HG03025 (cell line): ENCODE measurements at regions not wholly inside any gene's neighbourhood (a gene's known extent, or its start where the extent isn't known, plus 50 kb on each side); places are given as distances from the start of the nearest gene placed in this dataset.

Experiments used
- ATAC-seq: cut with Tn5 transposase; IDR thresholded peaks from one replicate; pipeline ENCODE4 v1.9.1; 2021; ENCODE audit warnings: mild to moderate bottlenecking, moderate library complexity; ENCODE audit not compliant: unreplicated experiment, low FRiP score

DNA sequence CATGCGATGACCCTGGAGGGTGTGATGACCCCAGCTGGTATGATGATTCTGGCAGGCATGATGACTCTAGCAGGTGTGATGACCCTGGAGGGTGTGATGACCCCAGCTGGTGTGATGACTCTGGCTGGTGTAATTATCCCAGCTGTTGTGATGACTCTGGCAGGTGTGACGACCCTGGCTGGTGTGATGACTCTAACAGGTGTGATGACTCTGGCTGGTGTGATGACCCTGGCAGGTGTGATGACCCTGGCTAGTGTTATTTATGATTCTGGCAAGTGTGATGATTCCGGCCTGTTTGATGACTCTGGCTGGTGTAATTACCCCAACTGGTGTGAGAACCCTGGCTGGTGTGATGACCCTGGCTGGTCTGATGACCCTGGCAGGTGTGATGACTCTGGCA lies 427.2 kb downstream of the QKI start:
- ATAC-seq, result no peak

DNA sequence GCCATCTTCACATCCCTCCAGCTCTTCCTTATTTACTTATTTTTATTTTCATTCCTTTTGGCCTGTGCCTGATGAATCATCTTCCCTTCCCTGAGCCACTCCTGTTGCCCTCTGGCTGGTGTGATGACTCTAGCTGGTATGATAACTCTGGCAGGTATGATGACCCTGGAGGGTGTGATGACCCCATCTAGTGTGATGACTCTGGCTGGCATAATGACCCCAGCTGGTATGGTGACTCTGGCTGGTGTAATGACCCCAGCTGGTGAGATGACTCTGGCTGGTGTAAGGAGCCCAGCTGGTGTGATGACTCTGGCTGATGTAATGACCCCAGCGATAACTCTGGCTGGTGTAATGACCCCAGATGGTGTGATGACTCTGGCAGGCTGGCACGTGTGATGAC lies 426.8 kb downstream of the QKI start:
- ATAC-seq, result no peak

DNA sequence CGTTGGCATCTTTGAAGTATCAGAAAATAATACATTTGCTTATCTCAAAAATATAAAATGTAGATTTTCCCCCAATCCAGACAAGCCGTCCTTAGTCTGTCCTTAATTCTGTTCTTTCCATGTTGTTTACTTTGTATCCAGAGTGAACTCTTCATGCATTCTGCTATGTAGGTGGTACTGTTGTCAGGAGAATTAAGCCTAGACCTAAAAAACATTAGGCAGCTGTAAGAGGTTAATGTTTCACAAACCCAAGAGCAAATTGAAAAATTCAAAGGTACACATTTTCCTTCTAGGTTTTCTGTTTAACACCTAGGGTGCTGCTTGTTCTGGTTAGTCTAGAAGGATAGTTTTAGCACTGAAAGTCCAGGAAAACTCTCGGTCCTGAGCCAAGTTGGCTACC lies 426.4 kb downstream of the QKI start:
- no peak for ATAC-seq

DNA sequence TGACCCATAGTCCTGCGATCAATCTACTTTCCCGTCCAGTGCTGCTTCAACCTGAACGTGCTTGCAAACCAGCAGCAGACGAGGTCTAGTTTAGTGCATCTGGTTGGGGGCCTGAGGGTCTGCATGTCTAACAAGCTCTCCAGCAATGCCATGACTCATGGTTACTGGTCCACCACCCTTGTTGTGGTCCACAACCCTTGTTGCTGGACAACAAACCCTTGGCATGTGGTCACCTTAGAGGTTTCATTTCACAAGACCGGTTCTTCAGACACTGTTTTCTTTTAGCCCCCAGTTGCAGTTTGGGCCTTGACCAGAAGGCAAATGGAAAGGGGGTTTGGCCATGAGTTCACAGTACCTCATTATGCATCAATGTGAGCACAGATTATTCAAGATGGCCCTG lies 424.8 kb downstream of the QKI start:
- ATAC-seq, result no peak

DNA sequence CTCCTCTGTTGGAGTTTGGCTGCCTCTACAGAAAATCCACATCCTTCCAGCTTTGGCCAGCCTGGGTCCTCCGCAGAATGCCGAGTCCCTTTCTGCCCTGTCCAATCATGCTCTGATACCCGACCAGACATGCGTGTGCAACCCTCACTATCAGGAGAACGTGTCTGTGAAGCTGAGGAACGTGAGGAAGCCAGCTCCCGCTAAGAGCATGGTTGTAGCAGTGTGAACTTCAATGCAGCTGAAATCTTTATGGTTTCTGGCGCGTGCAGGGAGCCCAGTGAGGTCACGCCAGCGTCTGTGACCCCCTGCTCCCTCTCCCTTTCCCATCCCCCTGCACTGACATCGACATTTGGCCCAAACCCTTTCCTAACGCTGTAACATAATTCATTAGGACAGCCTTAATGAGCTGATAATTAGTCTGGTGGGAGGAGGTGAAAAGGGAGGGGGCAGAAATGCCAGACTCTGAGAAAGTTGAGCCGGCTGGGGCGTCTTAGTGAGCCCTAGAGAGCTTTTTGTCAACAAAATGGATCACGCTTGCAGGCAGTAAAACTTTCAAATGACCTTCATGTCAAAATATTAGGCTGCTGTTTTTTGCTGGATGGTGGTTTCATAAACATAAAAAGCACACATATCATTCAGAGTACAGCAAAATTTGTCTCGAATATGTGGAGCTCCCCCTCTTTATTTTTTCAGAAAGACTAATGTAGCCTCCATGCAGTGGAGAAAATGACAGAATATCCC lies 423.3 kb downstream of the QKI start:
- ATAC-seq, result no peak

DNA sequence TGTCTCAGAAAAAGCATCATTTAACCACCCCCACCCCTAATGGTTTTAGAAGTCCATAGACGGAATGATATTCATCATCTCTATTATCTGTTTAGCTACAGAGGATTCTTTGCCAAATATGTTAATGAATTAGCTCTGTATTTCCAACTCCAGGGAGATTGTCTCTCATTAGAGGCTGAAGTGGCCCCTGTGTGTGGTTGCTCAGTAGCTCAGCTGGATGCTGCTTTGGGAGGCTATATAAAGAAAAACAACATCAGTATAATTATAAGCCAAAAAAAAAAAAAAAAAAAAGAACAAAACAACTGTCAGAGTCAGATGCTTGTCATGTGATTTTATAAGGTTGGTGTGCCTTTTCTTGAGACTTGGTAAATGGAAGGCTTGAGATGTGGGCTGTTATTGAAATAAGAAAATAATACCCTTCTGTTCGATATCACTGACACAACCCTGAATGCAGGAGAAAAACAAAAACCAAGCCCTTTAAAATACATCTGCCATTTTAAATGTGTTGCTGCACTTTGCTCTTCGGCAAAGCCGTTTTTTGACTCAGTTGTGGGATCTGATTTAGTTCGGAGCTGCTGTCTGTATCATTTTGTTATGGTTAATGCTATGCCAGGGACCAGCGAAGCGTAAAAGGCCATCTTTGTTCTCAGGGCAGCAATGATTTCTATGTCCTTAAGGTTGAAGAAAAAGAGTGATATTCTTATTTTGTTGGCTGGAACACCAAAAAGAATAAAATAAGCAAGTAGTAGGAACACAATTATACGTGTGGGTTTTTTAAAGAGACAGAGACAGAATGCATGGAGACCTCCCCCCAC lies 422.6 kb downstream of the QKI start:
- no peak for ATAC-seq

DNA sequence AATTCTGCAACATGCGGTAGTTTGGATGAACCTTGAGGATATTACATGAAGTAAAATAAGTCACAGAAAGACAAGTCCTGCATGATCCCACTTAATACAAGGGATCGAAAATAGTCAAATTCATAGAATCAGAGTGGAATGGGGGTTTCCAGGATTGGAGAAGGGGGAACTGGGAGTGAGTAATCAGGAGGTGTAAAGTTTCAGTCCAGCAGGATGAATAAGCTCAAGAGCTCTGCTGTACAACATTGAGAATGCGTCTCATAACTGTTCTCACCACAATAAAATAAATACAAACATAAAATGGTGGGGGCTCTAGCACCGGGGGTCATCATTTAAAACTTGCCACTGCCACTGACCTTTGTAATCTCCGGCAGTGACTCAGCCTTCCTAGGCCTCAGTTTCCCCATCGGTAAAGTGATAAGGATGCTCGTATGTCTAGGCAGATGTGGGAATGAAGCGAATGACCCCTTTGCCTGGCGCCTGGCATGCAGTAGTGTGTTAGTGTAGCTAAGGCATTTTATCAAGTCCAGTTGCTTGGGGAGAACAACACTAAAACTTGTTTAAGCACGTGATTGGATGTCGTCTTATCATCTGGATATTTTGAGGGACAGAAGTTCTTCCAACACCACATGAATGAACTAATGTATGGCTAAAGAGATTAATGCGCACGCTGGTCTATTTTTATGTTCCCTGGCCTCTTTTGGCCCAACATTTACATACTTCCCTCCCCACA lies 421.1 kb downstream of the QKI start:
- no peak for ATAC-seq

DNA sequence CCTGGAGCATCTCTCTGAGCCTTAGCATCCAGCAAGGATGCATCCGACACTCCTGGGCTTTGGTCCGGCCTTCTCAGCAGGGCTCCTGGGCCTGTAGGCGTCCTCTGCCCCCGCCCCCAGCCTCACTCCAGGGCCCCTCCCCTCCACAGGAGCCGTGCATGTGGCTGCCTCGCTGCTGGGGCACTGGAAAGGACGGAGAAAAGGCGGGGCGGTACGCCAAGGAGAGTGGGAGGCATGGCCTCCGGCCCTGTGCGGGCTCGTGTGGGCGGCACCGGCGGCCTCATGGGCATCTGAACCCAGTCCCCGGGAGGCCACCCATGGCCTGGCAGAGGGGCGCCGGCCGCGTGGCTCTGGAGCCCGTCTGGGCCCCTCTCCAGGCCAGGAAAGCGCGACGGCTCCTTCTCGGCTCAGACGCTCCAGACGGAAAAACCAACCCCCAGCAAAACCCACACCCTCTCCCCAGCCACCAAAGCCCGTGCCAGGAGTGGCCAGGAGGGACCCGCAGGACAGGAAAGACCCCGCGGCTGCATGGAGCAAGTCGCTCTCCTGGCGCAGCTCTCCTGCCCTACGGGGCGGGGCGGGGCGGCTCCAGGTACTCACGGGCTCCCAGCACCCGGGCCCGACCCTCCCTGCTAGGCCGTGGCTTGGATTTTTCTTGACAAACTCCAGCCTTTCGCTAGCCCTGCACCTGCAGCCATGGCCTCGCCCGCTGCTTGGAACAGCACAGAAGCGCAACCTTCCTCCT lies 419.9 kb downstream of the QKI start:
- no peak for ATAC-seq

DNA sequence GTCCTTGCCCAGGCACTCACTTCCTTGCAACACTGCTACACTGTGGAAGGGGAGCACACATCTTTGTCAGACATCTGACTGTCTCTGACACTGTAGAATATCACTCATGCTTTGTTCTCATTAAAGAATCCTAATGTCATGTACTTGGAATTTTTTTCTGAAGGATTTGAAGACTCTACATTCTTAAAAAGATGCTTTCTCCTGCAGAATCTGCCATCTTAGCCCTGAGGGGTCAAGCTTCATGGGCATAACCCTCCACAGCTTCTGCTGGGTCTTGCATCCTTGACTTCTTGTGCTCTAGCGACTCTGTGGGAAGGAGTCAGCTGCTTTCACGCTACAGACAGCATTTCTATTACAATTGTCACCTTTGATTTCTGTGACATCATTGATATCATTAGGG lies 417.2 kb downstream of the QKI start:
- no peak for ATAC-seq

DNA sequence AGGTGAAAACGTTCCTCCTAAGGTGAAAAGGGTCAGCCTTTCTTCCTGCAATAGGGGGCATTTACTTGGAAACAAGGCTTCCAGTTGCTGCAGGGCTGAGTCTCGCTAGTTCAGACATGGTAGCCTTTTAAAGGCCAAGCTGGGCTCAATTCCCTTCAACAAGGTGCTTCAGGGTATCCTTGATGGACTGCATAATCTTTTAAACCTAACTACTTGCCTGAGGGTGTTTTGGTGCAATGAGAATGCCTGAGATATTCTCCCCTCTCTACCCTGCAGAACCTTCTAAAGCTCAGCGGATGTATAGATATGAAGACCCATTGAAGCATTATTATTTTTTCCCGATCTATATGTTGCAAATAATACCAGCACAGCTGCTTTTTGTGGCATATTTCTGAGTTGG lies 416.1 kb downstream of the QKI start:
- ATAC-seq, result no peak

DNA sequence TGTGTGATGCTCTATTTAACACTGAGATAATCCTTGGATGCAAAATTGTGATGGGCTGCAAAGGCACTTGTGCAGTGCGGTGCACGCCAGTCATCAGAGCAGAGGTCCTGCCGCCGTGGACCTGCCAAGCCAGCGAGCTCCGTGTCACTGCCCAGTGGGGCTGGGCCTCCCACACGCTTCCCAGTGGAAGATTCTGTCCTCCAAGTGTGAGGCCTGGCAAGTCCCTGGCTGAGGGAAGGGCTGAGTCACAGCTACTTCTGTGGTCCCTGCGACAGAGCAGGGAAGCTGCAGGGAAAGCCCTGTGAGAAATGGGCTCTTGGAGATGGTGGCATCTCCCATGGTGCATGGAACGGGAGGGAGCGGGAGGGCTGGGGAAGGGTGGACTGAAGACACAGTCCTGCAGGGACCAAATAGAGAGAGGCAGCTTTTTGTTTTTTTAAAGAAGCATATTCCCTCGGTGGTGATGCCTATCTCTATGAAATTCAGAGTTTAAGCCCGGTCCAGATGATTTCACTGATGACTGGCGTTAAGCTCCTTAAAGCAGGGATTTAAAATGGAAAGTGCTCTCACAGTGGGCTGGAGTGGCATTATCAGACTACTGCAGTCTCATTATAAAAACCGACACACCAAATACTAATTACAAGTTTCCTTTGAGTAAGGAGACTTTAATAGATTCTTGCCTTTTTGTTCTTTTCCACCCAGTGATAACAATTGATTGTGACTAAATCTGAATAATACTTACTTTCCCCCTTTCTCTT lies 413.7 kb downstream of the QKI start:
- no peak for ATAC-seq

DNA sequence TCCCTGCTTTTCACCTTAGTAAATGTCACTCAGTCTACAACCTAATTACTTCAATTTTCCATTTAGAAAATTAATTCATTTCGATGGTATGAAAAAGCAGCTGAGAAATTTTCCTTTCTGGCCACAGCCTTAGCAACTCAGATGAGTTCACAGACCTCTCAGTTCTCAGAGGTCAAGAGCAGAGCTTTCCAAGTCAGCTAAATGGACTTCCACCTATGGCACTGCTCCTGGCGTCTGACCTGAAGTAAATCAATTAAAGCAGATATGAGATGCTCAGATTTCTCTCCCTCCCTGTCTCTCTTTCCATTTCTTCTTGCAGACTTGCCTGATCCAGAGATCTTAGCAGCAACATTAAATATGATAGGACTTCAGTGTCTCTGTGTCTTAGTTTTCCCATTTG lies 412.6 kb downstream of the QKI start:
- ATAC-seq, result no peak

DNA sequence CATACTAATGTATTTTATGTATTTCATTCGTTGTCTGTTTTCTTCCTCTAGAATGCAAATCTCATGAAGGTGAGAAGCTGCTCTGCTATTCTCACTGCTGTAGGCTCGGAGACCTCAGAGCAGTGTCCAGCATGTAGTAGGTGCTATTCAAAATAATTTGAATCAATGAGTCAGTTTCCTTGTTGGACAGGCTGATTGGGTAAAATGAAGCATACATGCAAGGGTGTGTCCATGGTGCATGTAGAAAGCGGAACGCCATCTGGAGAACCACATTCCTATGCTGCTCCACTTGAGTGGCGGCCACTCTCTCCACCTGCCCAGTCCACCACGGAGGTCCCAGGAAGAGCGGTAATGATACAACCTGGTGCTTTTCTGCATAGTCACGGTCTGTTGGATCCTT lies 412.1 kb downstream of the QKI start:
- ATAC-seq, result no peak

DNA sequence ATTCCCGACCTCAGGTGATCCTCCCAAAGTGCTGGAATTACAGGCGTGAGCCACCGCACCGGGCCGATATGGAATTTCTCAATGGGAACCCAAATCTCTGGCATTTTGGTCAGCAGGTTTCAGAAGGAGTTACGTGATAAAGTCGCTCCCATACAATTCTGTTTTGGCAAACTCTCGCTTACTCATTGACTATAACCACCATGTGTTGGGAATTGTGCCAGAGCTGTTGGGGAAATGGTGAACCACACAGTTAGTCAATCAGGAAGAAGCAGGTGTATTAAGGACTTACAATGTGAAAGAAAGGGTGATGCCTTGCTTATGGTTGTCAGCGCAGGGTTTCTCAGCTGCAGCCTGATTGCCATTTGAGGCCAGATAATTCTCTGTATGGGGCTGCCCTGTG lies 410.5 kb downstream of the QKI start:
- ATAC-seq, result no peak

DNA sequence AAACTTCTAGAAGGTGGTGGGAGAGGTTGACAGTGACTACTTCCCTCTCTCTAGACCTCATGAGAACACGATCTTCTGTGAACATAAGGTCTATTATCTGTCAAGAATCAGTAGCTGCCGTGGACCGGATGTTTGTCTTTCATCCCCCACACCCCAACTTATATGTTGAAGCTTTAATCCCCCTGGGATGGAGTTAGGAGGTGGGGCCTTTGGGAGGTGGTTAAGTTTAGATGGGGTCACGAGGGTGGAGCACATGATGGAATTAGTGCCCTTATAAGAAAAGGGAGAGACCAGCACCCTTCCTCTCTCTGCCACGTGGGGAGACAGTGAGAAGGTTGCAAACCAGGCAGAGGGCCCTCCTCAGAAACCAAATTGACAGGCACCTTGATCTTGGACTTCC lies 409.1 kb downstream of the QKI start:
- ATAC-seq, result no peak

DNA sequence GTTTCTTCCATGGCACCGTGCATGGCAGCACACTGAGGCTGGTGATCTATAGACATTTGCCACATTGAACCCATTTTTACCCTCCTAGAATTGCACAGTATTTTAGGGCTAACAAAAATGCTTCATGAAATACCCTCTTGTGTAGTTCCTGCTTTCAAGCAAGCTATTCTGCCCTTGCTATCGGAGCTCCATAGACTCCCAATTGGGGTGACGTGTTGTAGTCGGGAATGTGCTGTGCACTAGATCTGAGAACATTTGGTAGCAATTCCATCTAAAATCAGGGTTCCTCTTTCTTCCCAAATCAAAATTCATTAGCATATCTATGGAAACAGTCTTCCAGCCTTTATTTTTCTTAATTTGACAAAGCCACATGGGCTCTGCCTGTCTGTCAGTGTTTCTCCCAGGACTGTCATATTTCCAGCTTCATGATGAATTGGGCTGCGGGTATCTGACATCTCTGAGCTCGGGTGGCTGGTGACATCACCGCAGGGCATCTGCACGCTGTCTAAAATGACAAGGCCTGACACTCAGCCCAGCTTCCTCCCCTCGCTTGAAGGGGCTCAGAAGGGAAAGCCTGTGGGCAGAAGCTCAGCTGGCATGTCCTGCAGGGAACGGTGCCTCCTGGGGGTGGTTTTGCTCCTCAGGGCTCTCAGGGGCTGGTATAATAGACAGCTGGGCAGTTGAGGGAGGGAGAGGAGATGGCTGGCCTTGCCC lies 406.4 kb downstream of the QKI start:
- ATAC-seq, result no peak

DNA sequence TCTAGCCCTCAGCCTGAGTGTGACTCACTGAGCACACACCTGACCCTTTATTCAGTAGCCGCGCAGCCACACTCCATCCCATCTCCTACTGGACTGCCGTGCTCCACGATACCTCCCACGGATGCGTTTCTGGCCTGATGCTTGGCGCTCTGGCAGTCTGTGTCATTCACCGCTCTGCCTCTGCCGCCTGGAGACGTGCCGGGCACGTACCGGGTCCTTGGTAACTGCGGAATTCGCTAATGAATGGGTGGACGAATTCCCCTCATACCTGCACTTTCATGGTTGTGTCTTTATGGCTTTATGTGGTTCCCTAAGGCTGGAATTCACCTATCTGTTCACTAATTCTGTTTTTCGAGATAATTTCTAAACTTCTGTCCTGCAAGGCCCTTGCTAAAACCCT lies 405.7 kb downstream of the QKI start:
- ATAC-seq, result no peak

DNA sequence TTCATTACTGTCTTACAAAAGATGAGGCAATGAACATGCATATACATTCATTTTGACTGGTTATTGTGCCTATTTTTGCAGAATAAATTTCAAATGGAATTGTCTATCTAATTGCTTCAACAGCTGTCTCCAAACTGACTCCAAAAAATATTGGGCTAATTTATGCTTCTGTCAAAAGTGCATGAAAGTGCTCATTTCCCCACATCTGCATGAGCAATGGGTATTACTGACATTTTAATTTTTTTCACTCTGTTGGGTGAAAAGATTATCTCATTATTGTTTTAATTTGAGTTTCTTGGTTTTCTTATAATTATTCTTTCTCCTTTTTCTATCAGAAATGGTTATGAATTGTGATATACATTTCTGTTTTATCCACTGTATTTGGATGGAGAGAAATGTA lies 404.2 kb downstream of the QKI start:
- ATAC-seq, result no peak

DNA sequence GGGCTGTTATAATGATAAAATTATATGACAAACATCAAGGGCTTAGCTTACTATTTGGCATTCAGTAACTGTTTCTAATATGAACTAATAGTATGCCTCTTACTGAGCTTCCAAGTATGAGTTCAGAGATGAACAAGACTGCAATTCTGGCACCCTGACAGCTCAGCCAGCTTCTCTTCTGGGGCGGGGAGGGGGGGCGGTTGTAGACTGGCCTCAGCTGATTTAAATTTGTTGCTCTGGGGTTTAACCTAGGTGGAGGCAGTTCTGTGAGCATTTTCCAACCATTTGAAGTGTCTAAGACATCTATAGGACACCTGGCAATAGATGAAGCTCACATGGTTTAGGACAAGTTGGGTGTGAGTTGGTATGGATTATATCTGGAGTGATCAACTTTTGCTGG lies 401.9 kb downstream of the QKI start:
- ATAC-seq, result no peak

DNA sequence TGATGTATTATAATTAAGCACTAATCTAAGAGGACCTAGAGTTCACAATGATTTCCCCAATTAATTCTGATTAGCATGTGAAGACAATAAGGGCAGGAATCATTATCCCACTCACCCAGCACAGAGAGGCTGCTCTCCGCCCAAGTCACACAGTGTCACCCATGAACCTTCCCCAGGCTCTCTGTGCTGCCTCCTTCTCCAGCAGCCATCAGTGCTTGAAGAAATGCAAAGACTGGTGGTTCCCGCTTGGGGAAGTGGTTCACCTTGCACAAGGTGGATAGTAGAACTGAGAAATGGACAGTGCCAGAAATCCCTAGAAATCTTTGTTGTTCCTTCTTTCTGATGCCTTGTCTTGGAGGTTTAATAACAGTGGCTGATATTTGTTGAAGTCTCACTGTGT lies 401.3 kb downstream of the QKI start:
- no peak for ATAC-seq
